Peyer's patch (tissue), 4 donors: ENCODE measurements at regions not wholly inside any gene's neighbourhood (a gene's known extent, or its start where the extent isn't known, plus 50 kb on each side); places are given as distances from the start of the nearest gene placed in this dataset.

Experiments used
- CTCF ChIP-seq, 6 experiments: fragments of 450-650 bp in 4 of 6; fragments of 200-600 bp in 2 of 6; sonication (generic) in 1 of 6; IDR thresholded peaks; one replicate each; pipeline ENCODE4 v1.5.1; 2017 to 2019; ENCODE audit warnings: antibody characterized with exemption in 6 of 6, mild to moderate bottlenecking in 3 of 6, moderate library complexity in 1 of 6
- POLR2A ChIP-seq, 2 donors: fragments of 450-650 bp; IDR thresholded peaks; one replicate each; pipeline ENCODE4 v1.5.1; 2017; ENCODE audit warnings: antibody characterized with exemption in 2 of 2, mild to moderate bottlenecking in 2 of 2, moderate library complexity in 2 of 2

- TF ChIP-seq CTCF (IDR thresholded peaks at IDR 0.05) (no peak), POLR2A (IDR thresholded peaks at IDR 0.05) (no peak)
Observed at GRCh38 chr18:24685254-24685959, 225.0 kb downstream of the HRH4 start.
